ENCODE measurements at regions not wholly inside any gene's neighbourhood (a gene's known extent, or its start where the extent isn't known, plus 50 kb on each side); places are given as distances from the start of the nearest gene placed in this dataset.

DNA sequence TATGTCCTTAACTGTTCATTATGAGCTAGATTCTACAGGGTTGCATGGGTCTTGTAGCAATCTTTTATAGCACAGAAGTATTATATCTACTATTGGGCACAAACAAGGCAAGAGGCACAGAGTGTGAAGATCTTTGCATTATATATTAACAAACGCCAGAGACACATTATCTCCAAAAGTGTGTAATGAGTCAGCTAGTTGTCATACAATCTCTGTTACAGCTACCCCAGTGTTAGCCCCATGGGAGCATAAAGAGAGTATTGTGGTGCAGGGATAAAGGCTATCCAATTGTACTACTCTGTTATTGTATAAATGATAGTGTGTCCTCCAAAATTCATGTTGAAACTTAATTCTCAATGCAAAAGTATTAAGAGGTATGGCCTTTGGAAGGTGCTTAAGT lies 148.4 kb upstream of the RIMS1 start:
- DNase-seq: no peak
- H3K27ac ChIP-seq: no peak overlapping the region
- no peaks in the 10 kb centered on the region for H3K9me3 ChIP-seq
- no peak overlapping the region for H3K4me3 ChIP-seq
- no peaks in the 10 kb centered on the region for H3K36me3 ChIP-seq
- no peaks in the 10 kb centered on the region for H3K4me1 ChIP-seq
- no peaks in the 10 kb centered on the region for H3K27me3 ChIP-seq
- no peak for TF ChIP-seq POLR2A (IDR thresholded peaks at IDR 0.05)
- TF ChIP-seq, protein P1, sequence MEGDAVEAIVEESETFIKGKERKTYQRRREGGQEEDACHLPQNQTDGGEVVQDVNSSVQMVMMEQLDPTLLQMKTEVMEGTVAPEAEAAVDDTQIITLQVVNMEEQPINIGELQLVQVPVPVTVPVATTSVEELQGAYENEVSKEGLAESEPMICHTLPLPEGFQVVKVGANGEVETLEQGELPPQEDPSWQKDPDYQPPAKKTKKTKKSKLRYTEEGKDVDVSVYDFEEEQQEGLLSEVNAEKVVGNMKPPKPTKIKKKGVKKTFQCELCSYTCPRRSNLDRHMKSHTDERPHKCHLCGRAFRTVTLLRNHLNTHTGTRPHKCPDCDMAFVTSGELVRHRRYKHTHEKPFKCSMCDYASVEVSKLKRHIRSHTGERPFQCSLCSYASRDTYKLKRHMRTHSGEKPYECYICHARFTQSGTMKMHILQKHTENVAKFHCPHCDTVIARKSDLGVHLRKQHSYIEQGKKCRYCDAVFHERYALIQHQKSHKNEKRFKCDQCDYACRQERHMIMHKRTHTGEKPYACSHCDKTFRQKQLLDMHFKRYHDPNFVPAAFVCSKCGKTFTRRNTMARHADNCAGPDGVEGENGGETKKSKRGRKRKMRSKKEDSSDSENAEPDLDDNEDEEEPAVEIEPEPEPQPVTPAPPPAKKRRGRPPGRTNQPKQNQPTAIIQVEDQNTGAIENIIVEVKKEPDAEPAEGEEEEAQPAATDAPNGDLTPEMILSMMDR (IDR thresholded peaks at IDR 0.05): no peak
- intact Hi-C loops (cut with DNase I; ENCODE audit: low total_unique reads): no loop called here

DNA sequence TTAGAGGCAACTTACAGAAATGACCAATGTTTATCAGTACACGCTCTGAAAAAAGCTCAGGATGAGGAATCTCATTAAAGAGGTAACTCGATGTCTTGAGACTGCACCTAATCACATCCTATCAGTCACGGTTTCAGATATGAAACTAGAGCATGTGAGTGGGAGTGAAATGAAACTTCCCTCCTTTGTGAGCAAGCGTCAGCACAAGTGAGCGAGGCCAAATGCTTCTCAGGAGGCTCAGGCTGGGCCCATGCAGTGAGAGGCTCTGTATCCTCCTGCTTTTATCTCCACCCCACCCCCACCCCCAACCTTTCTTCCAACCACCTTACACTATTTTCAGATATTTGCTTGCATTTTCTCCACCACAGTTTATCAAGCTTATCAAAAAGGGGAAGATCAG lies 140.8 kb upstream of the RIMS1 start:
- Histone ChIP-seq H3K4me1 (no peaks in the 10 kb centered on the region), H3K9me3 (no peaks in the 10 kb centered on the region), H3K27ac (no peak overlapping the region), H3K27me3 (no peaks in the 10 kb centered on the region), H3K36me3 (no peaks in the 10 kb centered on the region), H3K4me3 (no peak overlapping the region)
- TF ChIP-seq, protein P1 (IDR thresholded peaks at IDR 0.05): no peak
- TF ChIP-seq POLR2A (IDR thresholded peaks at IDR 0.05): no peak
- DNase-seq: no peak
- intact Hi-C loops (cut with DNase I; ENCODE audit: low total_unique reads): no loop called here

DNA sequence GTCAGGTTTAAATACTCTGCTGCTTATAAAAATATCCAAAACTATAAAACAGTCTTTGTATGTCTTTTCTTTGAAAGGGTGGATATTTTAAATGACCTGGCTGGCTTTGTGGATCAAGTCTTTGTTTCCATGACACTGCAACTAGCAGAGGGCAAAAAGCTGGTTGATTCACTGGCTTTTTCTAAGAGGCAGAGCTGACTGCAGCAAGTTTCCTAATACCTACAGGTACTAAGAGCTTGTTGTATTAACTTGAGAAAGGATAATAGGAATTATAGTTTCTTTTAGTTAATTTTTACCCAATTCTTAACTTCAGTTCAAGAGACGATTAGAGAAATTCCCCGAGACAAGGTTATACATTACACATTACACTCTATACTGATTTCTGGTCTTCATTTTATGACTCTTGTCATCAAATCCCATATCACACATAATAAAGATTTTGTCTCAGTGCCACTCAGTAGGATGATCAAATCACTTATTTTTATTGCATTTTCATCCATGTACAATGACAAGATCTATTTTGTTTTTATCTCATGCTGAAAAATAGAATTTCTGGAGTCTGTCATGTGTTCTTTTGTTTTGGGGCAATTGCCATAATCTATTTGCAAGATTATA lies 120.1 kb upstream of the RIMS1 start:
- Histone ChIP-seq H3K4me3 (no peak overlapping the region), H3K9me3 (no peaks in the 10 kb centered on the region), H3K4me1 (no peaks in the 10 kb centered on the region), H3K27me3 (no peaks in the 10 kb centered on the region), H3K27ac (no peak overlapping the region), H3K36me3 (no peaks in the 10 kb centered on the region)
- intact Hi-C loops (cut with DNase I; ENCODE audit: low total_unique reads): no loop called here
- TF ChIP-seq, protein P1 (IDR thresholded peaks at IDR 0.05): no peak
- no peak for TF ChIP-seq POLR2A (IDR thresholded peaks at IDR 0.05)
- DNase-seq: no peak

DNA sequence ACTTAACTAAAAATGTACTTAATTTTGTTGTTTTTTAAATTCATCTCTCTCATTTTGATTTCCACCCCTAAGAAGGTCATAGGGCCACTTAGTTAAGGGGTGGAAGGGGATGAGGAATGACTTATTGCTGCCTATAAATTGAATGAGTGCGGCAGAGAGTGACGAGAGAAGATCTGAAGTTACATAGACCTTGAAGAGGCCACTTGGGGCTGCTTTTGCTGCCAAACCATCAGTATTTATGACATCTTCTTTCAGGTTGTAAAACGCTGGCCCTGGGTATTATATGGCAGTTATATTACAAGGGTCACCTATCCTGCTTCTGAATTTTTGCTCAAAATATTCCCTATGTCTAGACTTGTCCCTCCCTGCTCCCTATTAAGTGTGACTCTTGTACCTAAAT lies 119.6 kb upstream of the RIMS1 start:
- Histone ChIP-seq H3K4me3 (no peak overlapping the region), H3K9me3 (no peaks in the 10 kb centered on the region), H3K27ac (no peak overlapping the region), H3K4me1 (no peaks in the 10 kb centered on the region), H3K27me3 (no peaks in the 10 kb centered on the region), H3K36me3 (no peaks in the 10 kb centered on the region)
- TF ChIP-seq POLR2A (IDR thresholded peaks at IDR 0.05): no peak
- TF ChIP-seq, protein P1 (IDR thresholded peaks at IDR 0.05): no peak
- intact Hi-C loops (cut with DNase I; ENCODE audit: low total_unique reads): no loop called here
- DNase-seq: no peak

DNA sequence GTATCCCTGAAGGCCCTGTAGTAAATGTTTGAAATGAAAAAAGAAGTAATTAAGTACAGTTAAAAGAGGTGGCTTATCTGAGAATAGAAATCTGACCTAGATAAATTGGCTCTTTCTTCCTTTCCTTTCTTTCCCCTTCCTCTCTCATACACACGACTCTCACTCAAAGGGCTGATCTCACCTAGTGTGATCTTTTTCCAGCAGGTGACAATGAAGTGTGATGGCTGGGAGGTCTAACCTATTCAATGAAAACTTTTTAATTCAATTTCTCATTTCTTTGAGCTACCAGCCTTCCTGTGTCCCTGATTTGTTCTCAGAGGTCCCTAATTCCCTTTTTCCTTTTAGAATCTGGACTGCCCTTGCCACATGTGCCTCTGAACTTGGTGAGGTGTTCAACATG lies 118.0 kb upstream of the RIMS1 start:
- no peaks in the 10 kb centered on the region for H3K27me3 ChIP-seq
- intact Hi-C loops (cut with DNase I; ENCODE audit: low total_unique reads): no loop called here
- no peak for TF ChIP-seq POLR2A (IDR thresholded peaks at IDR 0.05)
- TF ChIP-seq, protein P1 (IDR thresholded peaks at IDR 0.05): no peak
- no peaks in the 10 kb centered on the region for H3K36me3 ChIP-seq
- no peak overlapping the region for H3K27ac ChIP-seq
- DNase-seq: no peak
- H3K4me1 ChIP-seq: no peaks in the 10 kb centered on the region
- no peak overlapping the region for H3K4me3 ChIP-seq
- H3K9me3 ChIP-seq: no peaks in the 10 kb centered on the region

All from uterus (tissue), 3 donors.